BLaER1 treated with 17β-estradiol and CSF1 and Interleukin-3, amounts not matched to agents 10 nM and 100 nM (cell line): ENCODE measurements at regions not wholly inside any gene's neighbourhood (a gene's known extent, or its start where the extent isn't known, plus 50 kb on each side); places are given as distances from the start of the nearest gene placed in this dataset.

Experiments
- H3K27ac ChIP-seq, 11 experiments: shearing (Covaris generic); formaldehyde crosslinking; 2 replicates each; pipeline ENCODE4 v1.8.1; 2022
- H3K27me3 ChIP-seq, 11 experiments: shearing (Covaris generic); formaldehyde crosslinking; 2 replicates each; pipeline ENCODE4 v1.8.1; 2022
- H3K36me3 ChIP-seq, 11 experiments: shearing (Covaris generic); formaldehyde crosslinking; 2 replicates each; pipeline ENCODE4 v1.8.1; 2022
- H3K4me1 ChIP-seq, 10 experiments: shearing (Covaris generic); formaldehyde crosslinking; 2 replicates each; pipeline ENCODE4 v1.8.1; 2022
- H3K4me2 ChIP-seq, 11 experiments: shearing (Covaris generic); formaldehyde crosslinking; 2 replicates each; pipeline ENCODE4 v1.8.1; 2022
- H3K4me3 ChIP-seq, 10 experiments: shearing (Covaris generic); formaldehyde crosslinking; 2 replicates each; pipeline ENCODE4 v1.8.1; 2022
- H3K9ac ChIP-seq, 11 experiments: shearing (Covaris generic); formaldehyde crosslinking; 2 replicates each; pipeline ENCODE4 v1.8.1; 2022
- H3K9me3 ChIP-seq, 11 experiments: shearing (Covaris generic); formaldehyde crosslinking; replicated peaks in 1 of 11; 2 replicates each; pipeline ENCODE4 v1.8.1; 2022
- H4K20me1 ChIP-seq, 11 experiments: shearing (Covaris generic); formaldehyde crosslinking; 2 replicates each; pipeline ENCODE4 v1.8.1; 2022
- Cebpa-rat ChIP-seq, 11 experiments: shearing (Covaris generic); IDR thresholded peaks; 2 replicates each; pipeline ENCODE4 v1.8.1; 2022

GRCh38 chr5:155512329-155512728 is 498.8 kb downstream of the KIF4B start:
- Histone ChIP-seq H3K4me3 (no peak overlapping the region), H3K9ac (no peak overlapping the region), H4K20me1 (no peaks in the 10 kb centered on the region), H3K36me3 (no peaks in the 10 kb centered on the region), H3K4me1 (no peaks in the 10 kb centered on the region), H3K9me3 (no peaks in the 10 kb centered on the region), H3K27me3 (no peaks in the 10 kb centered on the region), H3K4me2 (no peak overlapping the region), H3K27ac (no peak overlapping the region)
- TF ChIP-seq Cebpa-rat (IDR thresholded peaks at IDR 0.05), result no peak

GRCh38 chr5:155514105-155514563 is 500.6 kb downstream of the KIF4B start:
- Histone ChIP-seq H3K4me2 (no peak overlapping the region), H3K9me3 (no peaks in the 10 kb centered on the region), H3K36me3 (no peaks in the 10 kb centered on the region), H3K4me1 (no peaks in the 10 kb centered on the region), H3K4me3 (no peak overlapping the region), H3K9ac (no peak overlapping the region), H3K27me3 (no peaks in the 10 kb centered on the region), H3K27ac (no peak overlapping the region), H4K20me1 (no peaks in the 10 kb centered on the region)
- TF ChIP-seq Cebpa-rat (IDR thresholded peaks at IDR 0.05), result no peak

DNA sequence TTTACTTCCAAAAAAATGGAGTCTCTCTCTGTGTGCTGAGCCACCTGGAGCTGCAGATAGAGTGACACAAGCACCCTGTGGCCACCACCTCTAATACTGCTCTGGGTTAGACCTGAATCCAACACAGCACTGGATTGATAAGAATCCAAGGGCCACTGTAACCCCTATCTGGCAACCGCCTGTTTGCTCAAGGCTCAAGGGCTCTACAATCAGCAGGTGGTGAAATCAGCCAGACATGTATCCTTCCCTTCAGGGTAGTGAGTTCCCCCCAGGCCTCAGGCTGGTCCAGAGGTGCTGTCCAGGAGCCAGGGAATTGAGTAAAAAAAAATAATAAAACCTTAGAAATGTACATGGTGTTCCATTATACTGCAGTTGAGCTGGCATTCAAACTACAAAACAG is 509.0 kb downstream of the KIF4B start:
- H3K36me3 ChIP-seq, result no peaks in the 10 kb centered on the region
- H3K4me2 ChIP-seq, result no peak overlapping the region
- TF ChIP-seq Cebpa-rat (IDR thresholded peaks at IDR 0.05), result no peak
- no peaks in the 10 kb centered on the region for H3K4me1 ChIP-seq
- H4K20me1 ChIP-seq, result no peaks in the 10 kb centered on the region
- no peak overlapping the region for H3K4me3 ChIP-seq
- H3K27me3 ChIP-seq, result no peaks in the 10 kb centered on the region
- no peak overlapping the region for H3K9ac ChIP-seq
- no peak overlapping the region for H3K27ac ChIP-seq
- H3K9me3 ChIP-seq, result peaks cover 0 to 3% (median 0%) of the 10 kb centered on the region in 11 experiments; a peak in 2 of 22 replicates

DNA sequence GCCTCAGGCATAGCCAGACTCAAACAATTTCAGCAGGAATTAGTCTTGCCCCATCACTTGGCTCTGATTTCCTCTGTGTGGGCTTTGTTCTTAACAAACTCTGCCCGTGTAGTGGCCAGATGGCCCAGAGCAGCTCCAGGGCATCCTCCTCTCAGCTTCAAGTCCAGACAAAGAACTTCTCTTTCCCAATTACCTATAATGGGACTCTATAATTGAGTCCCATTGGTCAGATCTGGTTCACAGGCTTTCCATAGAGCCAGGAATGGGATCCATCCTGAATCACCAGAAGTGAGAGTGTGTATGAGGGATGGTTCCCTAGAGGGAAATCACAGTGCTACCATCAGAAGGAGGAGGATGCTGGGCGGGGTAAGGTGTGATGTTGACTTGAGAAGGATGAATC is 515.8 kb downstream of the KIF4B start:
- Histone ChIP-seq H3K4me1 (peaks cover 0 to 7% (median 0%) of the 10 kb centered on the region in 10 experiments; a peak in 1 of 20 replicates), H3K9me3 (no peaks in the 10 kb centered on the region), H4K20me1 (no peaks in the 10 kb centered on the region), H3K36me3 (no peaks in the 10 kb centered on the region), H3K4me2 (no peak overlapping the region), H3K4me3 (no peak overlapping the region), H3K9ac (no peak overlapping the region), H3K27ac (no peak overlapping the region), H3K27me3 (no peaks in the 10 kb centered on the region)
- TF ChIP-seq Cebpa-rat (IDR thresholded peaks at IDR 0.05), result no peak

GRCh38 chr5:155530046-155530445 is 516.5 kb downstream of the KIF4B start:
- Histone ChIP-seq H3K9ac (no peak overlapping the region), H3K4me1 (peaks cover 0 to 7% (median 0%) of the 10 kb centered on the region in 10 experiments; a peak in 1 of 20 replicates), H3K4me2 (no peak overlapping the region), H4K20me1 (no peaks in the 10 kb centered on the region), H3K27me3 (no peaks in the 10 kb centered on the region), H3K9me3 (no peaks in the 10 kb centered on the region), H3K4me3 (no peak overlapping the region), H3K27ac (no peak overlapping the region), H3K36me3 (no peaks in the 10 kb centered on the region)
- no peak for TF ChIP-seq Cebpa-rat (IDR thresholded peaks at IDR 0.05)

GRCh38 chr5:155532621-155533311 is 519.2 kb downstream of the KIF4B start:
- Histone ChIP-seq H3K4me3 (no peak overlapping the region), H3K9me3 (no peaks in the 10 kb centered on the region), H3K36me3 (no peaks in the 10 kb centered on the region), H3K4me1 (peaks cover 0 to 7% (median 0%) of the 10 kb centered on the region in 10 experiments; a peak in 1 of 20 replicates), H3K9ac (no peak overlapping the region), H4K20me1 (no peaks in the 10 kb centered on the region), H3K27ac (no peak overlapping the region), H3K27me3 (no peaks in the 10 kb centered on the region), H3K4me2 (no peak overlapping the region)
- TF ChIP-seq Cebpa-rat (IDR thresholded peaks at IDR 0.05), result no peak

DNA sequence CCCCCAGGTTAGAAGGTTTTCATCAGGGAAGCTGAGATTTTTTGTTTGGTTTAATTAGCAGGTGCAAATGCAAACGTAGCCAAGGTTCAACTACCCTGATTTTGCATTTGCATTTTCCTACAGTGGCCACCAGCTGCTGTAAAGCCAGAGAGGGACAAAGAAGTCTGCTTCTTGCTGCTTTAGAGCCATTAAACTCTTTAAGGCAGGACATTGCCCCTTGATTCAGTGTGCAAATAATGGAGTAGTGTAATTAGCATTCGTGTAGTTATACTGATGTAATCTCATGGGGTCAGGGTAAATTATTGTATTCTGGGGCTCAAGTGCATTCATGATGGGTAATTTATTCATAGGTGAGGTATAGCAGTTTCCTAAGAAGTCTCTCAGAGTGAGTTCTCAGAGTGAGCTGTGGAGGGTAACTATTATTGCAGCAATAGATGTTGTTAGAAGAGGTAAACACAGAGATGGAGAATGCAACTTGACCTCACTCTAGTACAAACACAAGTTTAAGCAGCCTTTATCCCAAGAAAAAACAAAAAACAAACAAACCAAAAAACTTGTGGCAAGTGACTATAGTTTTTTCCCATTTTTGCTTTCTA is 526.5 kb downstream of the KIF4B start:
- TF ChIP-seq Cebpa-rat (IDR thresholded peaks at IDR 0.05), result no peak
- no peak overlapping the region for H3K27ac ChIP-seq
- H3K36me3 ChIP-seq, result no peaks in the 10 kb centered on the region
- no peaks in the 10 kb centered on the region for H4K20me1 ChIP-seq
- H3K9me3 ChIP-seq, result no peaks in the 10 kb centered on the region
- no peak overlapping the region for H3K4me3 ChIP-seq
- H3K9ac ChIP-seq, result no peak overlapping the region
- no peaks in the 10 kb centered on the region for H3K27me3 ChIP-seq
- H3K4me2 ChIP-seq, result no peak overlapping the region
- no peaks in the 10 kb centered on the region for H3K4me1 ChIP-seq

GRCh38 chr5:155546075-155546474 is 532.5 kb downstream of the KIF4B start:
- H3K27ac ChIP-seq, result no peak overlapping the region
- H3K9ac ChIP-seq, result no peak overlapping the region
- no peaks in the 10 kb centered on the region for H4K20me1 ChIP-seq
- no peak overlapping the region for H3K4me3 ChIP-seq
- TF ChIP-seq Cebpa-rat (IDR thresholded peaks at IDR 0.05), result no peak
- H3K27me3 ChIP-seq, result no peaks in the 10 kb centered on the region
- H3K36me3 ChIP-seq, result no peaks in the 10 kb centered on the region
- H3K4me1 ChIP-seq, result no peaks in the 10 kb centered on the region
- no peaks in the 10 kb centered on the region for H3K9me3 ChIP-seq
- no peak overlapping the region for H3K4me2 ChIP-seq

- no peaks in the 10 kb centered on the region for H3K27me3 ChIP-seq
- H3K9me3 ChIP-seq, result no peaks in the 10 kb centered on the region
- no peaks in the 10 kb centered on the region for H3K4me1 ChIP-seq
- H3K9ac ChIP-seq, result no peak overlapping the region
- H3K4me3 ChIP-seq, result no peak overlapping the region
- no peaks in the 10 kb centered on the region for H4K20me1 ChIP-seq
- no peak overlapping the region for H3K27ac ChIP-seq
- H3K36me3 ChIP-seq, result no peaks in the 10 kb centered on the region
- TF ChIP-seq Cebpa-rat (IDR thresholded peaks at IDR 0.05), result no peak
- H3K4me2 ChIP-seq, result no peak overlapping the region
Measured at GRCh38 chr5:155554500-155554899, 540.9 kb downstream of the KIF4B start.

- no peak overlapping the region for H3K4me2 ChIP-seq
- H3K27ac ChIP-seq, result no peak overlapping the region
- H3K9me3 ChIP-seq, result no peaks in the 10 kb centered on the region
- no peaks in the 10 kb centered on the region for H3K27me3 ChIP-seq
- no peak overlapping the region for H3K4me3 ChIP-seq
- no peaks in the 10 kb centered on the region for H3K36me3 ChIP-seq
- H3K9ac ChIP-seq, result no peak overlapping the region
- no peaks in the 10 kb centered on the region for H3K4me1 ChIP-seq
- no peak for TF ChIP-seq Cebpa-rat (IDR thresholded peaks at IDR 0.05)
- H4K20me1 ChIP-seq, result no peaks in the 10 kb centered on the region
Measured at GRCh38 chr5:155556222-155556621, 542.7 kb downstream of the KIF4B start.
